A549 (cell line): ENCODE measurements at regions not wholly inside any gene's neighbourhood (a gene's known extent, or its start where the extent isn't known, plus 50 kb on each side); places are given as distances from the start of the nearest gene placed in this dataset.
A peak's percentile ranks its signal among the peaks of the same experiment; 100 is the strongest.

ENCODE experiments used
- ATOH8 ChIP-seq: fragments of 250-450 bp; sonication (Bioruptor Pico); IDR thresholded peaks from 2 replicates; pipeline ENCODE4 v1.5.0; 2020; ENCODE audit warnings: low read depth, mild to moderate bottlenecking, moderate library complexity
- CBX8 ChIP-seq: fragments of 200-600 bp; sonication (generic); IDR thresholded peaks from 2 replicates; pipeline ENCODE4 v1.6.1; 2016
- CEBPB ChIP-seq, 2 experiments: fragments of >200 bp in 1 of 2; sonication (Bioruptor Twin) in 1 of 2; formaldehyde crosslinking in 1 of 2; IDR thresholded peaks; 2 replicates each; pipeline ENCODE4 v1.6.1; 2012 to 2016
- CHD2 ChIP-seq: fragments of 150-350 bp; IDR thresholded peaks from 2 replicates; pipeline ENCODE4 v1.6.1; 2014; ENCODE audit warnings: low read length; ENCODE audit not compliant: partially characterized antibody
- CHD4 ChIP-seq: fragments of 200-600 bp; sonication (generic); IDR thresholded peaks from 2 replicates; pipeline ENCODE4 v1.6.1; 2016; ENCODE audit warnings: antibody characterized with exemption, mild to moderate bottlenecking, borderline replicate concordance
- E2F6 ChIP-seq: IDR thresholded peaks from 2 replicates; pipeline ENCODE4 v1.6.1; 2012; ENCODE audit warnings: low read depth, borderline replicate concordance
- EHF ChIP-seq: fragments of 250-450 bp; sonication (Bioruptor Pico); IDR thresholded peaks from 2 replicates; pipeline ENCODE4 v1.5.0; 2020; ENCODE audit warnings: mild to moderate bottlenecking
- EP300 ChIP-seq, 2 experiments: fragments of >200 bp; sonication (Bioruptor Twin); formaldehyde crosslinking; IDR thresholded peaks; 2 replicates in 1 of 2; 3 replicates in 1 of 2; pipeline ENCODE4 v1.6.1; 2016 to 2017
- ESRRA ChIP-seq: fragments of 150-350 bp; IDR thresholded peaks from 2 replicates; pipeline ENCODE4 v1.6.1; 2014; ENCODE audit warnings: mild to moderate bottlenecking, low read length, borderline replicate concordance
- FOSB ChIP-seq: fragments of 250-450 bp; sonication (Bioruptor Pico); IDR thresholded peaks from 2 replicates; pipeline ENCODE4 v1.5.0; 2020; ENCODE audit warnings: mild to moderate bottlenecking, moderate library complexity
- FOSL2 ChIP-seq, 2 experiments: fragments of 450-650 bp in 1 of 2; fragments of >200 bp in 1 of 2; sonication (Bioruptor Twin) in 1 of 2; formaldehyde crosslinking; IDR thresholded peaks; 2 replicates each; pipeline versions ENCODE4 v1.5.0 to v1.6.1; 2016 to 2020; ENCODE audit warnings: mild to moderate bottlenecking in 1 of 2, moderate library complexity in 1 of 2
- FOXS1 ChIP-seq: fragments of 250-450 bp; sonication (Bioruptor Pico); IDR thresholded peaks from 2 replicates; pipeline ENCODE4 v1.5.0; 2020; ENCODE audit warnings: mild to moderate bottlenecking, moderate library complexity
- GATA3 ChIP-seq: IDR thresholded peaks from 2 replicates; pipeline ENCODE4 v1.6.1; 2012; ENCODE audit warnings: borderline replicate concordance
- HDAC2 ChIP-seq: fragments of 200-600 bp; sonication (generic); IDR thresholded peaks from 2 replicates; pipeline ENCODE4 v1.6.1; 2016
- HOXB13 ChIP-seq: fragments of 250-450 bp; sonication (Bioruptor Pico); IDR thresholded peaks from 2 replicates; pipeline ENCODE4 v1.5.0; 2020; ENCODE audit warnings: low read depth, mild to moderate bottlenecking, moderate library complexity
- HOXB5 ChIP-seq: fragments of 250-450 bp; sonication (Bioruptor Pico); IDR thresholded peaks from 2 replicates; pipeline ENCODE4 v1.5.0; 2020; ENCODE audit warnings: mild to moderate bottlenecking, moderate library complexity
- JUN ChIP-seq, 2 experiments: fragments of >200 bp; sonication (Bioruptor Twin); formaldehyde crosslinking; IDR thresholded peaks; 2 replicates in 1 of 2; 3 replicates in 1 of 2; pipeline ENCODE4 v1.6.1; 2016 to 2017
- JUNB ChIP-seq: fragments of >200 bp; sonication (Bioruptor Twin); formaldehyde crosslinking; IDR thresholded peaks from 2 replicates; pipeline ENCODE4 v1.6.1; 2016
- KDM1A ChIP-seq: fragments of 200-600 bp; sonication (generic); IDR thresholded peaks from 2 replicates; pipeline ENCODE4 v1.6.1; 2016; ENCODE audit warnings: low read depth, mild to moderate bottlenecking
- NFE2L2 ChIP-seq: fragments of 150-350 bp; conservative IDR thresholded peaks from 2 replicates; pipeline ENCODE4 v1.6.1; 2014; ENCODE audit warnings: low read length
- NPAS2 ChIP-seq: fragments of 250-450 bp; sonication (Bioruptor Pico); IDR thresholded peaks from 2 replicates; pipeline ENCODE4 v1.8.0; 2022; ENCODE audit warnings: mild to moderate bottlenecking, moderate library complexity, borderline replicate concordance
- NR3C1 ChIP-seq: fragments of >200 bp; sonication (Bioruptor Twin); formaldehyde crosslinking; IDR thresholded peaks from 3 replicates; pipeline ENCODE4 v1.6.1; 2017
- PHF8 ChIP-seq: fragments of 200-600 bp; sonication (generic); IDR thresholded peaks from 2 replicates; pipeline ENCODE4 v1.6.1; 2016; ENCODE audit warnings: low read depth, mild to moderate bottlenecking, antibody characterized with exemption, moderate library complexity, borderline replicate concordance
- POLR2AphosphoS2 ChIP-seq: conservative IDR thresholded peaks from 2 replicates; pipeline ENCODE4 v1.6.1; 2012; ENCODE audit warnings: low read length, improper control_type of control experiment, inconsistent platforms
- RAD21 ChIP-seq, 2 experiments: fragments of >200 bp in 1 of 2; sonication (Bioruptor Twin) in 1 of 2; formaldehyde crosslinking in 1 of 2; IDR thresholded peaks in 1 of 2; conservative IDR thresholded peaks in 1 of 2; 2 replicates in 1 of 2; 3 replicates in 1 of 2; pipeline ENCODE4 v1.6.1; 2012 to 2018; ENCODE audit warnings: inconsistent platforms in 1 of 2
- RCOR1 ChIP-seq: fragments of 150-350 bp; IDR thresholded peaks from 2 replicates; pipeline ENCODE4 v1.6.1; 2014; ENCODE audit warnings: antibody characterized with exemption, low read length, low read depth
- RFX5 ChIP-seq: fragments of 450-650 bp; IDR thresholded peaks from 2 replicates; pipeline ENCODE4 v1.7.1; 2014; ENCODE audit warnings: antibody characterized with exemption, mild to moderate bottlenecking, moderate library complexity
- SMC3 ChIP-seq: fragments of >200 bp; sonication (Bioruptor Twin); formaldehyde crosslinking; IDR thresholded peaks from 3 replicates; pipeline ENCODE4 v1.6.1; 2018; ENCODE audit warnings: inconsistent platforms
- SREBF2 ChIP-seq: fragments of 450-650 bp; IDR thresholded peaks from 2 replicates; pipeline ENCODE4 v1.6.1; 2014; ENCODE audit warnings: mild to moderate bottlenecking, moderate library complexity
- TP53 ChIP-seq: fragments of 250-450 bp; sonication (Bioruptor Pico); IDR thresholded peaks from 2 replicates; pipeline ENCODE4 v1.5.0; 2021; ENCODE audit warnings: mild to moderate bottlenecking, moderate library complexity
- USF2 ChIP-seq: fragments of 450-650 bp; IDR thresholded peaks from 2 replicates; pipeline ENCODE4 v1.6.1; 2014; ENCODE audit warnings: antibody characterized with exemption
- ZFP36 ChIP-seq: fragments of 450-650 bp; IDR thresholded peaks from 2 replicates; pipeline ENCODE4 v1.6.1; 2014; ENCODE audit warnings: borderline replicate concordance; ENCODE audit not compliant: partially characterized antibody
- ZNF302 ChIP-seq: fragments of 250-450 bp; sonication (Bioruptor Pico); IDR thresholded peaks from 2 replicates; pipeline ENCODE4 v1.9.0; 2021; ENCODE audit warnings: inconsistent platforms, mild to moderate bottlenecking, moderate library complexity
- ZSCAN20 ChIP-seq: fragments of 250-450 bp; sonication (Bioruptor Pico); IDR thresholded peaks from 2 replicates; pipeline ENCODE4 v1.8.0; 2022; ENCODE audit warnings: mild to moderate bottlenecking, moderate library complexity
- TF ChIP-seq, protein P1 (sequence below): IDR thresholded peaks from 2 replicates; pipeline ENCODE4 v1.6.1; 2012
- TF ChIP-seq, protein P2 (sequence below): fragments of >200 bp; sonication (Bioruptor Twin); formaldehyde crosslinking; IDR thresholded peaks from 3 replicates; pipeline ENCODE4 v1.6.1; 2016
- TF ChIP-seq, protein P3 (sequence below): fragments of >200 bp; sonication (Bioruptor Twin); formaldehyde crosslinking; IDR thresholded peaks from 2 replicates; pipeline ENCODE4 v1.6.1; 2016
- TF ChIP-seq, protein P4 (sequence below): fragments of 250-450 bp; sonication (Bioruptor Pico); IDR thresholded peaks from 2 replicates; pipeline ENCODE4 v1.5.0; 2021; ENCODE audit warnings: mild to moderate bottlenecking, moderate library complexity, borderline replicate concordance

GRCh38 chr9:21589344-21590056, 107.4 kb upstream of the IFNE start (continued):
- TF ChIP-seq HOXB5 (CRISPR knock-in tag) (0 out of 2 replicates have a peak, but pooled peaks have one; percentile 31), PHF8 (no peak), TP53 (CRISPR knock-in tag) (no peak), FOSB (CRISPR knock-in tag) (no peak), NR3C1 (no peak), HDAC2 (no peak), NPAS2 (CRISPR knock-in tag) (no peak), POLR2AphosphoS2 (no peak), ZNF302 (CRISPR knock-in tag) (no peak), CHD2 (no peak), ZFP36 (peak; percentile 4), FOSL2 (IDR thresholded peaks at IDR 0.05) (no peak), FOSL2 (CRISPR knock-in tag; IDR thresholded peaks at IDR 0.05) (peak; percentile 6; the same call in 1 of the 2 replicates), CEBPB (IDR thresholded peaks at IDR 0.05) (no peak), CHD4 (no peak), EP300 (IDR thresholded peaks at IDR 0.05) (no peak), ATOH8 (CRISPR knock-in tag) (peak; percentile 56; the same call in 1 of the 2 replicates), SREBF2 (no peak), FOXS1 (CRISPR knock-in tag) (peak; percentile 49; the same call in 1 of the 2 replicates), NFE2L2 (no peak), RAD21 (conservative IDR thresholded peaks at IDR 0.05 in 1 of 2, IDR thresholded peaks at IDR 0.05 in 1 of 2) (no peak), ZSCAN20 (CRISPR knock-in tag) (no peak), EHF (CRISPR knock-in tag) (no peak), HOXB13 (CRISPR knock-in tag) (peak; percentile 39; the same call in 1 of the 2 replicates), RFX5 (no peak), JUN (IDR thresholded peaks at IDR 0.05) (peak in 1 of 2 experiments; percentile 17; a peak in 4 of 5 replicates), E2F6 (no peak), USF2 (no peak), RCOR1 (no peak), ESRRA (no peak), SMC3 (no peak), JUNB (no peak), GATA3 (no peak), KDM1A (no peak), CBX8 (no peak)
- TF ChIP-seq, protein P1, sequence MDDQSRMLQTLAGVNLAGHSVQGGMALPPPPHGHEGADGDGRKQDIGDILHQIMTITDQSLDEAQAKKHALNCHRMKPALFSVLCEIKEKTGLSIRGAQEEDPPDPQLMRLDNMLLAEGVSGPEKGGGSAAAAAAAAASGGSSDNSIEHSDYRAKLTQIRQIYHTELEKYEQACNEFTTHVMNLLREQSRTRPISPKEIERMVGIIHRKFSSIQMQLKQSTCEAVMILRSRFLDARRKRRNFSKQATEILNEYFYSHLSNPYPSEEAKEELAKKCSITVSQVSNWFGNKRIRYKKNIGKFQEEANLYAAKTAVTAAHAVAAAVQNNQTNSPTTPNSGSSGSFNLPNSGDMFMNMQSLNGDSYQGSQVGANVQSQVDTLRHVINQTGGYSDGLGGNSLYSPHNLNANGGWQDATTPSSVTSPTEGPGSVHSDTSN: no peak
- TF ChIP-seq, protein P2, sequence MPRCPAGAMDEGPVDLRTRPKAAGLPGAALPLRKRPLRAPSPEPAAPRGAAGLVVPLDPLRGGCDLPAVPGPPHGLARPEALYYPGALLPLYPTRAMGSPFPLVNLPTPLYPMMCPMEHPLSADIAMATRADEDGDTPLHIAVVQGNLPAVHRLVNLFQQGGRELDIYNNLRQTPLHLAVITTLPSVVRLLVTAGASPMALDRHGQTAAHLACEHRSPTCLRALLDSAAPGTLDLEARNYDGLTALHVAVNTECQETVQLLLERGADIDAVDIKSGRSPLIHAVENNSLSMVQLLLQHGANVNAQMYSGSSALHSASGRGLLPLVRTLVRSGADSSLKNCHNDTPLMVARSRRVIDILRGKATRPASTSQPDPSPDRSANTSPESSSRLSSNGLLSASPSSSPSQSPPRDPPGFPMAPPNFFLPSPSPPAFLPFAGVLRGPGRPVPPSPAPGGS: no peak
- TF ChIP-seq, protein P3, sequence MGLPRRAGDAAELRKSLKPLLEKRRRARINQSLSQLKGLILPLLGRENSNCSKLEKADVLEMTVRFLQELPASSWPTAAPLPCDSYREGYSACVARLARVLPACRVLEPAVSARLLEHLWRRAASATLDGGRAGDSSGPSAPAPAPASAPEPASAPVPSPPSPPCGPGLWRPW: no peak
- TF ChIP-seq, protein P4, sequence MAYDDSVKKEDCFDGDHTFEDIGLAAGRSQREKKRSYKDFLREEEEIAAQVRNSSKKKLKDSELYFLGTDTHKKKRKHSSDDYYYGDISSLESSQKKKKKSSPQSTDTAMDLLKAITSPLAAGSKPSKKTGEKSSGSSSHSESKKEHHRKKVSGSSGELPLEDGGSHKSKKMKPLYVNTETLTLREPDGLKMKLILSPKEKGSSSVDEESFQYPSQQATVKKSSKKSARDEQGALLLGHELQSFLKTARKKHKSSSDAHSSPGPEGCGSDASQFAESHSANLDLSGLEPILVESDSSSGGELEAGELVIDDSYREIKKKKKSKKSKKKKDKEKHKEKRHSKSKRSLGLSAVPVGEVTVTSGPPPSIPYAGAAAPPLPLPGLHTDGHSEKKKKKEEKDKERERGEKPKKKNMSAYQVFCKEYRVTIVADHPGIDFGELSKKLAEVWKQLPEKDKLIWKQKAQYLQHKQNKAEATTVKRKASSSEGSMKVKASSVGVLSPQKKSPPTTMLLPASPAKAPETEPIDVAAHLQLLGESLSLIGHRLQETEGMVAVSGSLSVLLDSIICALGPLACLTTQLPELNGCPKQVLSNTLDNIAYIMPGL (CRISPR knock-in tag): no peak
